ENCODE measurements at regions not wholly inside any gene's neighbourhood (a gene's known extent, or its start where the extent isn't known, plus 50 kb on each side); places are given as distances from the start of the nearest gene placed in this dataset.

- DNase-seq (ENCODE audit: low read depth in 2 of 2), result no peak
Measured at GRCh38 chr1:36717431-36717830, 234.7 kb upstream of the CSF3R start.

- DNase-seq (ENCODE audit: low read depth in 2 of 2), result no peak
Measured at GRCh38 chr1:36715797-36716196, 233.1 kb upstream of the CSF3R start.

GRCh38 chr1:36714301-36714700 lies 231.6 kb upstream of the CSF3R start:
- DNase-seq (ENCODE audit: low read depth in 2 of 2), result no peak

- no peak for DNase-seq (ENCODE audit: low read depth in 2 of 2)
Measured at GRCh38 chr1:36711480-36711879, 228.8 kb upstream of the CSF3R start.

GRCh38 chr1:36710951-36711350 lies 228.2 kb upstream of the CSF3R start:
- no peak for DNase-seq (ENCODE audit: low read depth in 2 of 2)

GRCh38 chr1:36709869-36710481 lies 227.3 kb upstream of the CSF3R start:
- DNase-seq (ENCODE audit: low read depth in 2 of 2), result no peak

- DNase-seq (ENCODE audit: low read depth in 2 of 2), result no peak
Measured at GRCh38 chr1:36708587-36708986, 225.9 kb upstream of the CSF3R start.

- DNase-seq (ENCODE audit: low read depth in 2 of 2), result no peak
Measured at GRCh38 chr1:36707221-36707620, 224.5 kb upstream of the CSF3R start.

GRCh38 chr1:36706416-36706815 lies 223.7 kb upstream of the CSF3R start:
- DNase-seq (ENCODE audit: low read depth in 2 of 2), result no peak

- no peak for DNase-seq (ENCODE audit: low read depth in 2 of 2)
Measured at GRCh38 chr1:36705629-36706028, 222.9 kb upstream of the CSF3R start.

- DNase-seq (ENCODE audit: low read depth in 2 of 2), result peak; percentile 6 to 9
Measured at GRCh38 chr1:36703526-36704208, 221.0 kb upstream of the CSF3R start.

- no peak for DNase-seq (ENCODE audit: low read depth in 2 of 2)
Measured at GRCh38 chr1:36702963-36703362, 220.2 kb upstream of the CSF3R start.

- DNase-seq (ENCODE audit: low read depth in 2 of 2), result no peak
Measured at GRCh38 chr1:36699113-36699911, 216.6 kb upstream of the CSF3R start.

- no peak for DNase-seq (ENCODE audit: low read depth in 2 of 2)
Measured at GRCh38 chr1:36697836-36698605, 215.3 kb upstream of the CSF3R start.

- no peak for DNase-seq (ENCODE audit: low read depth in 2 of 2)
Measured at GRCh38 chr1:36696261-36696940, 213.7 kb upstream of the CSF3R start.

GRCh38 chr1:36693603-36694002 lies 210.9 kb upstream of the CSF3R start:
- DNase-seq (ENCODE audit: low read depth in 2 of 2), result no peak

GRCh38 chr1:36693161-36693525 lies 210.4 kb upstream of the CSF3R start:
- no peak for DNase-seq (ENCODE audit: low read depth in 2 of 2)

- no peak for DNase-seq (ENCODE audit: low read depth in 2 of 2)
Measured at GRCh38 chr1:36692465-36693160, 209.9 kb upstream of the CSF3R start.

- DNase-seq (ENCODE audit: low read depth in 2 of 2), result no peak
Measured at GRCh38 chr1:36691374-36691773, 208.7 kb upstream of the CSF3R start.

GRCh38 chr1:36689992-36690391 lies 207.3 kb upstream of the CSF3R start:
- DNase-seq (ENCODE audit: low read depth in 2 of 2), result no peak

GRCh38 chr1:36687312-36687711 lies 204.6 kb upstream of the CSF3R start:
- no peak for DNase-seq (ENCODE audit: low read depth in 2 of 2)
